ENCODE measurements at regions not wholly inside any gene's neighbourhood (a gene's known extent, or its start where the extent isn't known, plus 50 kb on each side); places are given as distances from the start of the nearest gene placed in this dataset.
A peak's percentile ranks its signal among the peaks of the same experiment; 100 is the strongest.
"Not testable (repeated sequence)": the region's sequence is repeated elsewhere in the genome, so short reads cannot be mapped to it uniquely, and the experiment has no call there.

DNA sequence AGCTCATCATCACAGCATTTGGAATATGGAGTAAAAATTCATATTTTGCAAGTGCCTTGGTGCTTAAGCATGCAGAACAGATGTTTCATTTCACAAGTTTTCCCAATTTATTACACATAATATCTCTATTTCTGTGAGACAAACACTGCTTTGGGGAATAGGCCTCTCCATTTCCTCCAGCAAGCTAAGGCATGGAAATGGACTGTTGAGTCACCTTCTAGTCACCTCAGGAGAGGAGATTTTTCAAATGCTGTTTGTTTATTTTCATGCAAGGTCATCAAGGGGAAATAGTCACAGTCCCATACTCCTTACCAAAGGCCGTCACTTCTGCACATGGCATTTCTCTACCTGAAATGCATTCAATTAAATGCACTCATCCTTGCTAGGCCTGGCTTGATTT, 57.4 kb upstream of the NUTM2D start:
- not testable (repeated sequence) for DNase-seq

DNA sequence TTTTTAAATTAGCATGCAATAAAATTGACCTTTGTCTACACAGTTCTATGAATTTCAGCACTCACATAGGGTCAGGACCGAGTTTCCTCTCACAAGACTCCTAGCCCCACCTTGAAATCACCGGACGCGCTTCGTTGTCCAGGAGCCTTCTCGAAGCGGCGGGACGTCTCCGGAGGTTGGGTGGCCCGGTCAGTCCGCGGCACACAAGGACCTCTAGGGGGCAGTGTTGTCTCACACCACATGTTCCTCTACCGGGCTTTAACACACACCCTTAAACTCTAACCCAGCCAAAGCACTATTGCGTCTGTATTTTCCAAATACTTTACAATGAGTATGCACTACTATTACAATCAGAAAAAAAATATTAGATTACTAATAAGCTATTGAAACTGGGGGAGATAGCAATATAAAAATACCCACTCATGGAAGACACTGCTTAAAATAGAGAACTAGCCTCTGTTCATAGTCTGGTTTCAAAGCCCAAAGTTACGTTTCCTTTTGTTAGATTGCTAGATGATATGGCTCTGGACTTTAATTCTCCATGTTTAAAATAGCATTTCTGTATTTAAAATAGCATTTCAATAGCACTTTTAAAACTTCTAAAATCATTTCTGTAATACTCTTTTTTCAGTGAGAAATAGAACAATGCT, 56.0 kb upstream of the NUTM2D start:
- DNase-seq: peak; percentile 31 to 41

DNA sequence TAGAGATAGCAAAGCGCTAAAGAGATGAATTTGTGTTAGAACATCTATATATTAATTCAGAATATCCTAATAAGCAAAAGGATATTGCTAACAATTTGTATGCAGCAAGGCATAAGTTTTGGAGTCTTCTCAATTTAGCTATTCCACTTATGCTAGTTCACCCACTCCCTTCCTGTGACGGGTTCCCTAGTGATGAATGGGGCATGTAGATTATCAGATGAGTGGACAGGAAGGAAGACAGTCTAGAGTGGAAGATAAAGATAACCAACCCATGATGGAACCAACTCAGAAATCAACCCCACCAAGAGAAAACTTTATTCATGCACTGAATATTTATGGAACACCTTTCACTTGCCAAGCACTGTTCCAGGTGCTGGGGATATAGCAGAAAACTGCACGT, 55.4 kb upstream of the NUTM2D start:
- DNase-seq: not testable (repeated sequence)

DNA sequence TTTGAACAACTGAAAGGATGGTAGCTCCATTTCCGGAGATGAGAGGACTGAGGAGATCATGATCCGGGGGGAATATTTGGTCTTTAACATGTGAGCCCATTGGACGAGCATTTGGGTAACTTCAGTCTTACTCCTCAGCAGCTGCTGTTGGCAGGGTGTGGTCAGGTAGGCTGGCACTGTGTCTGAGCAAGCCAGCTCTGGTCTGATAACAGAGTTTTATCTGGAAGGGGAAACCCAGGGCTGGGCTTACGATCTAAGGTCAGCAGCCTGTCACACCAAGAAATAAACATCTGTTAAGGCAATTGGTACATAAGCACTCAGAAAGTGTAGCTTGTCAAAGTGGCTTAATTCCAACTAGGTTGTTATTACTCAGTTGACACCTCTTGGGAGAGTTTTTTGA, 53.8 kb upstream of the NUTM2D start:
- DNase-seq: not testable (repeated sequence)

DNA sequence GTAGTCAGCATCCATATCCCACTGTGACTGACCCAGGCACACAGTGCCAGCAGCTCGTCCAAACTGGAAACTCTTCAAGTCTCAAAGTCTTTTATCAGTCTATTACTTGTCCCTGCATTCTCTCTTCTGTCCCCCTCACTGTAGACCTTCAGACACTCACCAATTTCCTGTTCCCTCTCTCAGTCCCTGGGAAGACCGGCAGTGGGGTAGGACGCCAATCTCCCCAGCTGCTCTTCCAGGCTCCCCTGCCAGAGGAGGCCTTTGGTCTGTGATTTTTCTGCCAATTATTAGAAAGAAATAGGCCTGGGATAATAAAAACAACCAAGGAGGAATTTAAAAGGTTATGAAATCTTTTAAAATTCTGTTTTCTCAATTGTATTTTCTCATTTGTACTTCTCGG, 50.9 kb upstream of the NUTM2D start:
- not testable (repeated sequence) for DNase-seq
